ENCODE measurements at regions not wholly inside any gene's neighbourhood (a gene's known extent, or its start where the extent isn't known, plus 50 kb on each side); places are given as distances from the start of the nearest gene placed in this dataset.

GRCh38 chr10:36783400-36783799 lies 342.0 kb upstream of the ANKRD30A start:
- no peak for DNase-seq
- no peak overlapping the region for H3K4me3 ChIP-seq
- H3K9me3 ChIP-seq = no peaks in the 10 kb centered on the region
- no peak for TF ChIP-seq POLR2A (IDR thresholded peaks at IDR 0.05)
- TF ChIP-seq, protein P1, sequence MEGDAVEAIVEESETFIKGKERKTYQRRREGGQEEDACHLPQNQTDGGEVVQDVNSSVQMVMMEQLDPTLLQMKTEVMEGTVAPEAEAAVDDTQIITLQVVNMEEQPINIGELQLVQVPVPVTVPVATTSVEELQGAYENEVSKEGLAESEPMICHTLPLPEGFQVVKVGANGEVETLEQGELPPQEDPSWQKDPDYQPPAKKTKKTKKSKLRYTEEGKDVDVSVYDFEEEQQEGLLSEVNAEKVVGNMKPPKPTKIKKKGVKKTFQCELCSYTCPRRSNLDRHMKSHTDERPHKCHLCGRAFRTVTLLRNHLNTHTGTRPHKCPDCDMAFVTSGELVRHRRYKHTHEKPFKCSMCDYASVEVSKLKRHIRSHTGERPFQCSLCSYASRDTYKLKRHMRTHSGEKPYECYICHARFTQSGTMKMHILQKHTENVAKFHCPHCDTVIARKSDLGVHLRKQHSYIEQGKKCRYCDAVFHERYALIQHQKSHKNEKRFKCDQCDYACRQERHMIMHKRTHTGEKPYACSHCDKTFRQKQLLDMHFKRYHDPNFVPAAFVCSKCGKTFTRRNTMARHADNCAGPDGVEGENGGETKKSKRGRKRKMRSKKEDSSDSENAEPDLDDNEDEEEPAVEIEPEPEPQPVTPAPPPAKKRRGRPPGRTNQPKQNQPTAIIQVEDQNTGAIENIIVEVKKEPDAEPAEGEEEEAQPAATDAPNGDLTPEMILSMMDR (IDR thresholded peaks at IDR 0.05) = no peak
- intact Hi-C loops (cut with DNase I) = loop anchor here in 2 of 10 donors (5.0 to 10.0 kb wide), 2 partner anchors 91 to 99 kb away; no protein-coding TSS in a partner anchor
- no peaks in the 10 kb centered on the region for H3K27me3 ChIP-seq
- H3K4me1 ChIP-seq = peaks cover 0 to 6% (median 0%) of the 10 kb centered on the region in 12 donors
- H3K27ac ChIP-seq = no peak overlapping the region
- H3K36me3 ChIP-seq = no peaks in the 10 kb centered on the region
- 55 to 65% (median 63%) methylated on average over 5 of the region's 5 CpGs for WGBS, 4 donors
- no peak for ATAC-seq

DNA sequence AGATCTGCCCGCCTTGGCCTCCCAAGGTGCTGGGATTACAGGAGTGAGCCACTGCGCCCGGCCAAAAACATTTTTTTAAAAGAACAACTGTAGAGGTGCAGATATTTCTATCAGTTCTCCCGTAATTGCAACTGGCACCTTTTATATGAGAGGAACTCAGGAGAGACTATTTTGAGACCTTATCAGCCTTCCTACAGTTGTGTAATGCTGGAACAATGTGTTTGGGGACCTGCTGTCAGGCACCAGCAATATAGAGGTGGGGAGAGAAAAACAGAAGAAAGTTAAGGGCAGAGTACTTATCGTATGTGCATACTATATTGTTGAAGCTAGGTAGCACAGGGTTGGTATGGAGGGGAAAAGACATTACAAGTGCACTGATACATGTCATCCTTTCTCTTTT lies 343.8 kb upstream of the ANKRD30A start:
- Histone ChIP-seq H3K36me3 (no peaks in the 10 kb centered on the region), H3K27ac (peak overlapping the region in 8 of 12 donors; percentile 5 to 58 (median 30)), H3K9me3 (no peaks in the 10 kb centered on the region), H3K4me3 (no peak overlapping the region), H3K4me1 (peaks cover 0 to 7% (median 0%) of the 10 kb centered on the region in 12 donors), H3K27me3 (no peaks in the 10 kb centered on the region)
- DNase-seq (no peak), ATAC-seq (peak; percentile 74 to 92 (median 88))
- no peak for TF ChIP-seq POLR2A (IDR thresholded peaks at IDR 0.05)
- TF ChIP-seq, protein P1 (IDR thresholded peaks at IDR 0.05) = no peak
- WGBS, 4 donors = 37 to 46% (median 40%) methylated on average over 5 of the region's 5 CpGs
- intact Hi-C loops (cut with DNase I) = loop anchor here in 2 of 10 donors (5.0 to 10.0 kb wide), 2 partner anchors 93 to 101 kb away; no protein-coding TSS in a partner anchor

GRCh38 chr10:36780158-36780557 lies 345.2 kb upstream of the ANKRD30A start:
- H3K27me3 ChIP-seq = no peaks in the 10 kb centered on the region
- peaks cover 0 to 7% (median 0%) of the 10 kb centered on the region in 12 donors for H3K4me1 ChIP-seq
- no peak overlapping the region for H3K4me3 ChIP-seq
- peak in 1 of 4 donors; percentile 48 for ATAC-seq
- H3K27ac ChIP-seq = peak overlapping the region in 1 of 12 donors; percentile 13
- intact Hi-C loops (cut with DNase I) = loop anchor here in 2 of 10 donors (5.0 to 10.0 kb wide), 2 partner anchors 95 to 102 kb away; no protein-coding TSS in a partner anchor
- 52 to 58% (median 56%) methylated on average over 6 of the region's 6 CpGs for WGBS, 4 donors
- no peak for DNase-seq
- no peaks in the 10 kb centered on the region for H3K9me3 ChIP-seq
- H3K36me3 ChIP-seq = no peaks in the 10 kb centered on the region
- no peak for TF ChIP-seq POLR2A (IDR thresholded peaks at IDR 0.05)
- TF ChIP-seq, protein P1 (IDR thresholded peaks at IDR 0.05) = no peak

DNA sequence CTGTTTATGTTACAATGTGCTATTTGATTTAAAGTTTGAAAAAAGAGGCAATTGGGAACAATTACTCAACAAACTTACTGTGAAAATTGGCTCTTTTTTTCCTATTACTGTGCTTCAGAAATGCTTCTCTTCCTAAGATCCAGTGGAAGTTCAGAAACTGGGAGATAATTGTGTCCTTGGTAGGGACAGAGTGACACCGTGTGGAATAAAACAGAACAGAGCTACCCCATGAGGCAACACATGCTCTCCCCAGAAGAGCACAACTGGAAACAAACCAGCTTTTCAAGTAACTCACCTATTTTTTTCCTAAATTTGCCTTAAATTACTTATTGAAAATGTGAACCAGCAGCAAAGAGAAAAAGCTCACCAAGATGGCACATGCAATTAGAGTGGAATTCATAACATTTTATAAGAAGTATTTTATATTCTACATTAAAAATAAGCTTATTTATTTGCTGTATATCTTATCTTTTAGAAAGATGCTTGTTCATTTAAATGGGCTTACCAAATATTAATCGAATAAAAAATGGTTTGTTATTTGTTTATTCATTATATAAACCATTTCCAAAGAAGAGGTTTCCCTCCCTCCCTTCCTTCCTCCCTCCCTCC lies 346.1 kb upstream of the ANKRD30A start:
- intact Hi-C loops (cut with DNase I) = loop anchor here in 9 of 10 donors (1.0 to 10.0 kb wide), 5 partner anchors 1143 to 1545 kb away; no protein-coding TSS in a partner anchor
- H3K4me3 ChIP-seq = no peak overlapping the region
- ATAC-seq = peak; percentile 88 to 92 (median 92)
- TF ChIP-seq POLR2A (IDR thresholded peaks at IDR 0.05) = no peak
- TF ChIP-seq, protein P1 (IDR thresholded peaks at IDR 0.05) = peak; percentile 51 to 86 (median 74)
- no peak overlapping the region for H3K27ac ChIP-seq
- H3K4me1 ChIP-seq = peaks cover 0 to 7% (median 0%) of the 10 kb centered on the region in 12 donors
- no peaks in the 10 kb centered on the region for H3K36me3 ChIP-seq
- H3K9me3 ChIP-seq = no peaks in the 10 kb centered on the region
- 1 to 2% (median 2%) methylated on average over 2 of the region's 2 CpGs for WGBS, 4 donors
- DNase-seq = peak in 2 of 5 donors; percentile 19 to 26
- no peaks in the 10 kb centered on the region for H3K27me3 ChIP-seq
